ENCODE measurements at regions not wholly inside any gene's neighbourhood (a gene's known extent, or its start where the extent isn't known, plus 50 kb on each side); places are given as distances from the start of the nearest gene placed in this dataset.

GRCh38 chr16:13397126-13397525 lies 495.7 kb downstream of the SHISA9 start:
- Histone ChIP-seq H3K27ac (no peak overlapping the region), H3K9me3 (no peaks in the 10 kb centered on the region), H3K4me1 (no peaks in the 10 kb centered on the region), H3K4me3 (no peak overlapping the region), H3K36me3 (no peaks in the 10 kb centered on the region), H3K27me3 (no peaks in the 10 kb centered on the region)
- DNase-seq (ENCODE audit: low spot score) = no peak
- TF ChIP-seq CTCF (IDR thresholded peaks at IDR 0.05) = no peak

DNA sequence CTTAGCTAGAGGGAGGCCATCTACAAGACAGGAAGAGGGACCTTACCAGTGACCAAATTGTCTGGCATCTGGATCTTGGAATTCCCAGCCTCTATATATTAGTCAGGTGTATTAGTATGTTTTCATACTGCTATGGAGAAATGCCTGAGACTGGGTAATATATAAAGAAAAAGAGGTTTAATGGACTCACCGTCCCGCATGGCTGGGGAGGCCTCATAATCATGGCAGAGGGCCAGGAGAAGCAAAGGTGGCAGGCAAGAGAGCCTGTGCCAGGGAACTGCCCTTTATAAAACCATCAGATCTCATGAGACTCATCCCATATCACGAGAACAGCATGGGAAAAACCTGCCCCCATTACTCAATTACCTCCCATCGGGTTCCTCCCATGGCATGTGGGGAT lies 500.2 kb downstream of the SHISA9 start:
- Histone ChIP-seq H3K36me3 (no peaks in the 10 kb centered on the region), H3K9me3 (no peaks in the 10 kb centered on the region), H3K4me3 (no peak overlapping the region), H3K27ac (no peak overlapping the region), H3K4me1 (no peaks in the 10 kb centered on the region), H3K27me3 (no peaks in the 10 kb centered on the region)
- TF ChIP-seq CTCF (IDR thresholded peaks at IDR 0.05) = no peak
- no peak for DNase-seq (ENCODE audit: low spot score)

DNA sequence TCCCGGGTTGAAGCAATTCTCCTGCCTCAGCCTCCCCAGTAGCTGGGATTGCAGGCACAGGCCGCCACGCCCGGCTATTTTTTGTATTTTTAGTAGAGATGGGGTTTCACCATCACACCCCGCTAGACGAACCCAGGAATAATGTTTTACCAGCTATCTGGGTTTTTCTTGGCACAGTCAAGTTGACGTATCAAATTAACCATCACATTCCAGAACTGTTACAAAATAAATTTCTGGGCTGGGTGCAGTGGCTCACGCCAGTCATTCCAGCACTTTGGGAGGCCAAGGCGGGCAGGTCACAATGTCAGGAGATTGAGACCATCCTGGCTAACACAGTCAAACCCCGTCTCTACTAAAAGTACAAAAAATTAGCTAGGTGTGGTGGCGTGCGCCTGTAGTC lies 501.2 kb downstream of the SHISA9 start:
- Histone ChIP-seq H3K4me1 (no peaks in the 10 kb centered on the region), H3K36me3 (no peaks in the 10 kb centered on the region), H3K27ac (no peak overlapping the region), H3K9me3 (no peaks in the 10 kb centered on the region), H3K27me3 (no peaks in the 10 kb centered on the region), H3K4me3 (no peak overlapping the region)
- DNase-seq (ENCODE audit: low spot score) = no peak
- TF ChIP-seq CTCF (IDR thresholded peaks at IDR 0.05) = no peak

DNA sequence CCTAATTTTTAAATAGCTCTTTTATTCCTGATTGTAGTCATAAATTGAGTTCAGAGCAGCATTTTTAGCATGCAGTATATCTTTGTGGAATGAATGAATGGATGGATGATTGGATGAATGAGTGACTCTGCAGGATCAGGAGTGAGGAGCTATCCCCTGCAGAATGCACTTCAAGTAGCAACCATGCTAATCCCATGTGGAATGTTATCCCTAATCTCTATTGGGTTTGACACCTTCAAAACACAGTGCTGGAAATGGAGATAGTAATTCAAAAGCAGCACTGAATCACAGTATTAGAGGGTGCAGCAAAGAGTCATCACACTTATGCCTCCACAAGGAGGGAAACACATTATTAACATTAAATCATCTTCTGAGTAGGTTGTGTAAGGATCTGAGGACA lies 501.9 kb downstream of the SHISA9 start:
- Histone ChIP-seq H3K27ac (no peak overlapping the region), H3K9me3 (no peaks in the 10 kb centered on the region), H3K36me3 (no peaks in the 10 kb centered on the region), H3K4me3 (no peak overlapping the region), H3K27me3 (no peaks in the 10 kb centered on the region), H3K4me1 (no peaks in the 10 kb centered on the region)
- no peak for TF ChIP-seq CTCF (IDR thresholded peaks at IDR 0.05)
- DNase-seq (ENCODE audit: low spot score) = no peak

DNA sequence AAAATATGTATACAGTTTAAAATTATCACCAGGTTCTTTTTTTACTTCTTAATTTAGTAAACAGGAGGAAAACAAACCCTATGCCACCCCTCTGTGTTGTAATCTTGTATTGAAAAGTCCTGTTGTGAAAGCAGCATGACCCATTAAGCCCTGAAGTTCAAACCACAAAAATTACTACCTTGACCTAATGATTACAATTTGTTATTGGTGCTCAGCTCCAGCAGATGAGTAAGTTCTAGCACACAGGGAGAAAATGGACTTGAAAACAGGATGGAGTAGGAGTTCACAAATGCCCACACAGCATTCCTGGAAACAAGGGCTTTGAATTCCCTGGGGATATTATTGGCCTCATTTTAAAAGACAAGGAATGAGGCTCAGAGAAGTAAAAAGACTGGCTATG lies 505.8 kb upstream of the ERCC4 start:
- H3K4me1 ChIP-seq = no peaks in the 10 kb centered on the region
- no peaks in the 10 kb centered on the region for H3K9me3 ChIP-seq
- TF ChIP-seq CTCF (IDR thresholded peaks at IDR 0.05) = no peak
- H3K27me3 ChIP-seq = no peaks in the 10 kb centered on the region
- H3K27ac ChIP-seq = no peak overlapping the region
- no peak overlapping the region for H3K4me3 ChIP-seq
- DNase-seq (ENCODE audit: low spot score) = no peak
- H3K36me3 ChIP-seq = no peaks in the 10 kb centered on the region

- TF ChIP-seq CTCF (IDR thresholded peaks at IDR 0.05) = no peak
Observed at GRCh38 chr16:13419589-13419988, 500.4 kb upstream of the ERCC4 start.

More at GRCh38 chr16:13419589-13419988, 500.4 kb upstream of the ERCC4 start:
- no peaks in the 10 kb centered on the region for H3K27me3 ChIP-seq
- no peaks in the 10 kb centered on the region for H3K9me3 ChIP-seq
- no peak for DNase-seq (ENCODE audit: low spot score)
- H3K4me1 ChIP-seq = no peaks in the 10 kb centered on the region
- H3K4me3 ChIP-seq = no peak overlapping the region
- H3K27ac ChIP-seq = no peak overlapping the region
- no peaks in the 10 kb centered on the region for H3K36me3 ChIP-seq

All from right atrium auricular region (tissue), 2 donors.